Uterus (tissue), 3 donors: ENCODE measurements at regions not wholly inside any gene's neighbourhood (a gene's known extent, or its start where the extent isn't known, plus 50 kb on each side); places are given as distances from the start of the nearest gene placed in this dataset.

ENCODE experiments used
- DNase-seq, 2 donors: peaks; one replicate each; pipeline ENCODE4 v3.0.0-alpha.2; 2019 to 2020
- H3K27ac ChIP-seq, 2 donors: fragments of 200-600 bp; sonication (generic); 1 replicate in 1 of 2; 2 replicates in 1 of 2; pipeline ENCODE4 v1.5.1; 2016 to 2018
- H3K27me3 ChIP-seq, 2 donors: fragments of 200-600 bp; sonication (generic); one replicate each; pipeline ENCODE4 v1.5.1; 2018 to 2019; ENCODE audit warnings: control low read depth in 1 of 2
- H3K36me3 ChIP-seq, 2 donors: fragments of 200-600 bp; sonication (generic); one replicate each; pipeline ENCODE4 v1.5.1; 2019; ENCODE audit warnings: control low read depth in 1 of 2
- H3K4me1 ChIP-seq, 2 donors: fragments of 200-600 bp; sonication (generic); one replicate each; pipeline ENCODE4 v1.5.1; 2018 to 2019; ENCODE audit warnings: control low read depth in 1 of 2
- H3K4me3 ChIP-seq, 2 donors: fragments of 200-600 bp; sonication (generic); 1 replicate in 1 of 2; 2 replicates in 1 of 2; pipeline ENCODE4 v1.5.1; 2018 to 2019; ENCODE audit warnings: mild to moderate bottlenecking in 1 of 2
- H3K9me3 ChIP-seq, 2 donors: fragments of 200-600 bp; sonication (generic); one replicate each; pipeline ENCODE4 v1.5.1; 2019; ENCODE audit warnings: control low read depth in 1 of 2
- POLR2A ChIP-seq, 2 donors: fragments of 450-650 bp; IDR thresholded peaks; one replicate each; pipeline ENCODE4 v1.6.1; 2016; ENCODE audit warnings: antibody characterized with exemption in 2 of 2, mild to moderate bottlenecking in 1 of 2, moderate library complexity in 1 of 2
- intact Hi-C: fragments of 100-400 bp; cut with DNase I; formaldehyde crosslinking; loops from one replicate; pipeline ENCODE4 v1.15.1; 2023; ENCODE audit warnings: low total_unique reads
- TF ChIP-seq, protein P1 (sequence below), 4 experiments: fragments of 200-600 bp in 2 of 4; fragments of 450-650 bp in 2 of 4; sonication (generic) in 2 of 4; IDR thresholded peaks; one replicate each; pipeline ENCODE4 v1.5.1; 2016 to 2019; ENCODE audit warnings: antibody characterized with exemption in 4 of 4, mild to moderate bottlenecking in 2 of 4, moderate library complexity in 1 of 4
- donor health status: DM: yes; HTN: yes; CAD: no.

DNA sequence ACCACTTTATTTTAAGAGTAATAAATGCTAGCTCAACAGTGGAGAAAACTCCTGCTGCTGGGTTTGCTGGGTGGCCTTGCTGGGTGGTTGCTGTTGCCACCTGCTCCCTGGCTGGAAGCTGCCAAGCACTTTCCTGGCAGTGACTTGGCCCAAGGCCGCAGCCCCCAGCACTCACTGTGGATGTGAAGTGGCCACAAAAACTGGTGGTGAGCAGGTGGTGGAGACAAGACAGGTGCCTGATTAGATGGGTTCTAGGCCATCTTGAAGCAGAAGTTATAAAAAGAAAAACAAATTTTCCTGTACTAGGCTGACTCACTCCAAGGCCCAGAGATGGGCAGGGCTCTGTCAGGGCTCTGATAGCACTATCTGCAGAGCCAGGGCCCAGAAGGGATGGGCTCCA is 224.7 kb upstream of the NLRP1 start:
- Histone ChIP-seq H3K36me3 (no peaks in the 10 kb centered on the region), H3K9me3 (peaks cover 0 to 7% of the 10 kb centered on the region in 2 donors), H3K4me1 (no peaks in the 10 kb centered on the region), H3K27me3 (peaks cover 0 to 5% of the 10 kb centered on the region in 2 donors), H3K4me3 (no peak overlapping the region), H3K27ac (no peak overlapping the region)
- intact Hi-C loops: no loop called here
- no peak for DNase-seq
- TF ChIP-seq, protein P1, sequence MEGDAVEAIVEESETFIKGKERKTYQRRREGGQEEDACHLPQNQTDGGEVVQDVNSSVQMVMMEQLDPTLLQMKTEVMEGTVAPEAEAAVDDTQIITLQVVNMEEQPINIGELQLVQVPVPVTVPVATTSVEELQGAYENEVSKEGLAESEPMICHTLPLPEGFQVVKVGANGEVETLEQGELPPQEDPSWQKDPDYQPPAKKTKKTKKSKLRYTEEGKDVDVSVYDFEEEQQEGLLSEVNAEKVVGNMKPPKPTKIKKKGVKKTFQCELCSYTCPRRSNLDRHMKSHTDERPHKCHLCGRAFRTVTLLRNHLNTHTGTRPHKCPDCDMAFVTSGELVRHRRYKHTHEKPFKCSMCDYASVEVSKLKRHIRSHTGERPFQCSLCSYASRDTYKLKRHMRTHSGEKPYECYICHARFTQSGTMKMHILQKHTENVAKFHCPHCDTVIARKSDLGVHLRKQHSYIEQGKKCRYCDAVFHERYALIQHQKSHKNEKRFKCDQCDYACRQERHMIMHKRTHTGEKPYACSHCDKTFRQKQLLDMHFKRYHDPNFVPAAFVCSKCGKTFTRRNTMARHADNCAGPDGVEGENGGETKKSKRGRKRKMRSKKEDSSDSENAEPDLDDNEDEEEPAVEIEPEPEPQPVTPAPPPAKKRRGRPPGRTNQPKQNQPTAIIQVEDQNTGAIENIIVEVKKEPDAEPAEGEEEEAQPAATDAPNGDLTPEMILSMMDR (IDR thresholded peaks at IDR 0.05): no peak
- no peak for TF ChIP-seq POLR2A (IDR thresholded peaks at IDR 0.05)

DNA sequence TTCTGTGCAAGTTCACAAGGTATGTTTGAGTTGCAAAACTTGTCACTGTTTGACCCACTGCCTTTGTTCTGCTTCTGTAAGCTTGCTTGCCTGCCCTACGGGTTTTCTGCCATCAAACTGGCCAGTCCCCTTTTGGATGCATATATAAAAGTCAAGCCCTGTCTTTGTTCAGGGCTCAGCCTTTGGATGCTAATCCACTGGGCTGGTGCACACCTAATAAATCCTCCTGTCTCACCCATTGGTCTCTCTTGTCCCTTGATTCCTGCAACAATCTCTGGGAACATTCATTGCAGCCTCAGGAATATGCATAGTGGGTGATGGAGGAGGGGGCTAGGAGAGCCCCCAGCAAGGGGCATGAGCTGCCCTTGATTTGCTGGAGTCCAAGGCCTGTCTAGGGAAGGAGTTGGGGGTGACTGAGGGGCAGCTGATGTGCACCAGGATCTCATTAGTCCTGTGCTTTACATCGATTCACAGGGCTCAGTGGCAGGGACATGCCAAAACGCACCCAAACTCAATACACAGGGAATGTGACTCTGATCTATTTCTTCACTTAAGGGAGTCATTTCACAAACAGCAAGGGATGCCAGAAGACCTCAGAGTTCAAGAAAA is 225.4 kb upstream of the NLRP1 start:
- H3K27ac ChIP-seq: no peak overlapping the region
- no peak for DNase-seq
- H3K4me1 ChIP-seq: no peaks in the 10 kb centered on the region
- no peak overlapping the region for H3K4me3 ChIP-seq
- peaks cover 0 to 5% of the 10 kb centered on the region in 2 donors for H3K27me3 ChIP-seq
- peaks cover 0 to 7% of the 10 kb centered on the region in 2 donors for H3K9me3 ChIP-seq
- H3K36me3 ChIP-seq: no peaks in the 10 kb centered on the region
- TF ChIP-seq, protein P1 (IDR thresholded peaks at IDR 0.05): no peak
- TF ChIP-seq POLR2A (IDR thresholded peaks at IDR 0.05): no peak
- intact Hi-C loops: no loop called here

DNA sequence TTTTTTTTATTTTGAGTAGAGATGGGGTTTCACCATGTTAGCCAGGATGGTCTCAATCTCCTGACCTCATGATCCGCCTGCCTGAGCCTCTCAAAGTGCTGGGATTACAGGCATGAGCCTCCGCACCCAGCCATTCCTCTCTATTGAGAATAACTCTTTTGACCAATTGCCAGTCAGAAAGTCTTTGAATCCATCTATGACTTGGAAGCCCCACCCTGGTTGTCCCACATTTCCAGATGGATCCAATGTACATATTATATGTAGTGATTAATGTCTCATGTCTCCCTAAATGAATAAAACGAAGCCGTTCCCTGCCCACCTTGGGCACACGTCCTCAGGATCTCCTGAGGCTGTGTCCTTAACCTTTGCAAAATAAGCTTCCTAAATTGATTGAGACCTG is 228.3 kb upstream of the NLRP1 start:
- Histone ChIP-seq H3K27me3 (peaks cover 0 to 5% of the 10 kb centered on the region in 2 donors), H3K36me3 (no peaks in the 10 kb centered on the region), H3K4me1 (no peaks in the 10 kb centered on the region), H3K27ac (no peak overlapping the region), H3K4me3 (no peak overlapping the region), H3K9me3 (peaks cover 0 to 7% of the 10 kb centered on the region in 2 donors)
- intact Hi-C loops: no loop called here
- DNase-seq: no peak
- no peak for TF ChIP-seq POLR2A (IDR thresholded peaks at IDR 0.05)
- TF ChIP-seq, protein P1 (IDR thresholded peaks at IDR 0.05): no peak

DNA sequence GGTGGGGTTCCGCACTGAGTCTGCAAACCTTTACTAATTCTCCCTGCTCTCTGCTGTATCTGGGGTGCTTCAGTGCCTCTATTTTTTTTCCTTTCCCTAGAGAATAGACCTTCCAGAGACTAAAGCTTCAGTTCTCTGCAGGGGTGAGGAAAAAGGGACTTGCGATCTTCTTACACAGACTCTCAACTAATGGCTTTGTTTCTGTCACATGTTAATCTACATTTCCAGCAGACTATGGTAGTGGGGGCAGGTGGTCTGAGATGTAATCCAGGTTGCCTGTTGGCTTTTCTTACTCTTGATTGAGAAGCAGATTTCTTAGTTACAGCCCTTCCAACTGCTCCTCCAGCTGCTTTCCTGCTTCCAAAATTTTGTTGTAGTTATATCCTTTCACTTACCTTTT is 229.0 kb upstream of the NLRP1 start:
- TF ChIP-seq POLR2A (IDR thresholded peaks at IDR 0.05): no peak
- TF ChIP-seq, protein P1 (IDR thresholded peaks at IDR 0.05): no peak
- Histone ChIP-seq H3K4me1 (no peaks in the 10 kb centered on the region), H3K27ac (no peak overlapping the region), H3K27me3 (peaks cover 0 to 4% of the 10 kb centered on the region in 2 donors), H3K36me3 (no peaks in the 10 kb centered on the region), H3K9me3 (peaks cover 0 to 7% of the 10 kb centered on the region in 2 donors), H3K4me3 (no peak overlapping the region)
- no peak for DNase-seq
- intact Hi-C loops: no loop called here

DNA sequence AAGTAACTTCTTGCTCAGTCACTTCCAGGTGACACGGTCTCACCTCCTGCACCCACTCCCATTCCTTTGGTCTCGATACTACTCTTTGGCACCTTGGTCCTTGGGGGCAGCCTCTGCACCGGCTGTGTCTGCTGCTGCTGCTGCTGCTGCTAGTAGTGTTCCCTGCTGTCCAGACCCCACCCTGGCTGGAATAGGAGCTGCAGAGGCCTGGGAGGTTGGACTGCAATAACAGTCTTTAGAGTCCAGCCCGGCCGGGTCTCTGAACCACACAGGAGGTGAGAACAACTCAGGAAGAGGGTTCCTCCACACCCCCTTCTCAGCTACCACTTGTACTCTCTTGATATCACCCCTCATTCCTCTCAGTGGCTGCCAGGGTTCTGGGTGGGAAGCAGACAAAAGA is 231.1 kb upstream of the NLRP1 start:
- intact Hi-C loops: no loop called here
- Histone ChIP-seq H3K9me3 (no peaks in the 10 kb centered on the region), H3K4me1 (no peaks in the 10 kb centered on the region), H3K36me3 (no peaks in the 10 kb centered on the region), H3K4me3 (no peak overlapping the region), H3K27me3 (no peaks in the 10 kb centered on the region), H3K27ac (no peak overlapping the region)
- no peak for TF ChIP-seq POLR2A (IDR thresholded peaks at IDR 0.05)
- TF ChIP-seq, protein P1 (IDR thresholded peaks at IDR 0.05): no peak
- no peak for DNase-seq
